Heart right ventricle (tissue), 16 donors: ENCODE measurements at regions not wholly inside any gene's neighbourhood (a gene's known extent, or its start where the extent isn't known, plus 50 kb on each side); places are given as distances from the start of the nearest gene placed in this dataset.
"Not testable (repeated sequence)": the region's sequence is repeated elsewhere in the genome, so short reads cannot be mapped to it uniquely, and the experiment has no call there.

Source experiments
- ATAC-seq, 8 donors: fragments of 200-7000 bp; cut with Tn5 transposase; one replicate each; pipeline ENCODE4 v1.9.1; 2020; ENCODE audit warnings: mild to moderate bottlenecking in 8 of 8, moderate library complexity in 8 of 8, moderate number of reproducible peaks in 1 of 8
- DNase-seq, 2 donors: peaks; one replicate each; pipeline ENCODE4 v3.0.0-alpha.2; 2020
- H3K27ac ChIP-seq, 10 donors: fragments of 200-600 bp; sonication (generic) in 2 of 10; one replicate each; pipeline versions ENCODE4 v1.5.0 to v1.8.0; 2020 to 2022; ENCODE audit warnings: mild to moderate bottlenecking in 3 of 10
- H3K27me3 ChIP-seq, 7 donors: fragments of 200-600 bp; one replicate each; pipeline ENCODE4 v1.8.0; 2021 to 2022; ENCODE audit warnings: mild to moderate bottlenecking in 2 of 7
- H3K36me3 ChIP-seq, 9 donors: fragments of 200-600 bp; sonication (generic) in 1 of 9; one replicate each; pipeline versions ENCODE4 v1.5.0 to v1.8.0; 2020 to 2022; ENCODE audit warnings: mild to moderate bottlenecking in 2 of 9
- H3K4me1 ChIP-seq, 9 donors: fragments of 200-600 bp; sonication (generic) in 1 of 9; one replicate each; pipeline versions ENCODE4 v1.5.0 to v1.8.0; 2020 to 2022; ENCODE audit warnings: mild to moderate bottlenecking in 4 of 9
- H3K4me3 ChIP-seq, 10 donors: fragments of 200-600 bp; sonication (generic) in 2 of 10; one replicate each; pipeline versions ENCODE4 v1.5.0 to v1.8.0; 2020 to 2022; ENCODE audit warnings: mild to moderate bottlenecking in 7 of 10, moderate library complexity in 2 of 10
- H3K9me3 ChIP-seq, 11 donors: fragments of 200-600 bp in 10 of 11; sonication (generic) in 2 of 11; one replicate each; pipeline versions ENCODE4 v1.5.0 to v1.8.0; 2013 to 2022; ENCODE audit warnings: mild to moderate bottlenecking in 2 of 11, control low read depth in 1 of 11, moderate library complexity in 1 of 11
- WGBS, 2 donors: extraction: QIAGEN DNeasy Blood & Tissue Kit; methylation state at CpG; one replicate each; pipeline ENCODE4 v1.1.7; 2013; ENCODE audit warnings: inconsistent platforms in 1 of 2; 5-methylcytosine and 5-hydroxymethylcytosine counted together
- intact Hi-C, 10 donors: fragments of 100-400 bp; cut with DNase I; formaldehyde crosslinking; loops; one replicate each; pipeline versions ENCODE4 v1.11.1 to v1.14.2; 2022
- TF ChIP-seq, protein P1 (sequence below), 9 donors: fragments of 200-600 bp; sonication (generic) in 2 of 9; IDR thresholded peaks; one replicate each; pipeline versions ENCODE4 v1.5.0 to v1.8.0; 2021 to 2022; ENCODE audit warnings: antibody characterized with exemption in 9 of 9, mild to moderate bottlenecking in 5 of 9, moderate library complexity in 1 of 9
- donor health status: Arrhythmogenic right ventricular cardiomyopathy.
- donor health status: ischemic (EF 13 %, LVEDD 7.1; RV severe dilation, severe dysfunction).
- donor health status: healthy with polysubstance abuse.
- donor health status: DM: no; HTN: yes; CAD: no.
- donor health status: DM: no; HTN: no; CAD: no.
- donor health status: ischemic (EF 25% LVEDD 6.9; RV normal size, moderate dysfunction).
- donor health status: ischemic (EF 25% LVEDD 5.7; RV mildly dilated, moderate dysfunction).
- donor health status: healthy.
- donor health status: DM: yes; HTN: yes; CAD: no.
- donor health status: Ischemic cardiomyopathy.
- donor health status: ischemic (EF 35%, LVEDD 5.7; RV mildly dilated, moderate dysfunction).
- donor health status: nonischemic (EF 11% LVEDD 7.7; RV severe dilation, severe dysfunction).
- donor health status: DM: yes; HTN: yes; CAD: no.
- donor health status: PGD.
- donor health status: ischemic (EF 29% LVEDD 5.4; RV normal size, mild dysfunction).
- donor health status: nonischemic (EF 23%, LVEDD 6.1; RV moderate dilation, normal function).

DNA sequence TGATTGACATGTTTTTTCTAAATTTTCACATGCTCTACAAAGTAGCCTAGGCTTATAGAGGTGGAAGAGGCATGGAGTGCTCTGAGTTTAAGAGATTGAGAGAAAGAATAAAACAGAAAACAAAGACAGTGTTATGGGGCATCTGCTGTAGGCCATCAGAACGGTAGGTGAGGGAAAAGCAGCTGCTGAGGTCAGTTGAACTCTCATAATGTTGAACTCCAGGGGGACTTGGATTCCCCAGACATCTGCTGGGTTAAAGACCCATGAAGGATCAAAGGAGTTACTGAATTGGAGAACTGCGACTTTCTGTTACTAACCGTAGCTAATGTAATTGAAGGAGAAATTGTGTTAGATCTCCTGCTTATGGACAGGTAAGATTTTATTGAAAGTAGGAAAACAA is 333.9 kb downstream of the TFAP2B start:
- no peak for ATAC-seq

DNA sequence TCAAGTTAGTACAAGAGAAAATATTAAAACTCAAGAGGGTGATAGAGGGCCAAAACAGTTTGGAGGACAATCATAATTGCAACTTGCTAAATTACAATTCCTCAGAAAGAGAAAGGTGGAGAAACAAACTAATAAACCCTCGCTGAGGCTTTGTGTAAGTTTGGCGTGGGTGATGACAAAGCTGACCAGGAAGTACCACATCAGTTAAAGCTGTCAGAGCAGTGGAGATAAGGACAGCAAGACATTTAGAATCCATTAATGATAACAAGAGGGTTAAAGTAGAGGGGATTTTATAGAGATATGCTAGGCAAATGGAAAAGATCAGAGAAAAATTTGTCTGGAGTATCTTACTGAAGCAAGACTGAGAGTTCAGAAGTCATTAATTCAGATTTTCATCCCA is 334.4 kb downstream of the TFAP2B start:
- Histone ChIP-seq H3K36me3 (no peaks in the 10 kb centered on the region), H3K9me3 (peaks cover 0 to 6% (median 0%) of the 10 kb centered on the region in 11 donors), H3K4me3 (no peak overlapping the region), H3K27me3 (no peaks in the 10 kb centered on the region), H3K4me1 (no peaks in the 10 kb centered on the region), H3K27ac (no peak overlapping the region)
- TF ChIP-seq, protein P1, sequence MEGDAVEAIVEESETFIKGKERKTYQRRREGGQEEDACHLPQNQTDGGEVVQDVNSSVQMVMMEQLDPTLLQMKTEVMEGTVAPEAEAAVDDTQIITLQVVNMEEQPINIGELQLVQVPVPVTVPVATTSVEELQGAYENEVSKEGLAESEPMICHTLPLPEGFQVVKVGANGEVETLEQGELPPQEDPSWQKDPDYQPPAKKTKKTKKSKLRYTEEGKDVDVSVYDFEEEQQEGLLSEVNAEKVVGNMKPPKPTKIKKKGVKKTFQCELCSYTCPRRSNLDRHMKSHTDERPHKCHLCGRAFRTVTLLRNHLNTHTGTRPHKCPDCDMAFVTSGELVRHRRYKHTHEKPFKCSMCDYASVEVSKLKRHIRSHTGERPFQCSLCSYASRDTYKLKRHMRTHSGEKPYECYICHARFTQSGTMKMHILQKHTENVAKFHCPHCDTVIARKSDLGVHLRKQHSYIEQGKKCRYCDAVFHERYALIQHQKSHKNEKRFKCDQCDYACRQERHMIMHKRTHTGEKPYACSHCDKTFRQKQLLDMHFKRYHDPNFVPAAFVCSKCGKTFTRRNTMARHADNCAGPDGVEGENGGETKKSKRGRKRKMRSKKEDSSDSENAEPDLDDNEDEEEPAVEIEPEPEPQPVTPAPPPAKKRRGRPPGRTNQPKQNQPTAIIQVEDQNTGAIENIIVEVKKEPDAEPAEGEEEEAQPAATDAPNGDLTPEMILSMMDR (IDR thresholded peaks at IDR 0.05), result no peak
- WGBS, 2 donors, result 16 to 19% methylated on average over 2 of the region's 2 CpGs
- no peak for ATAC-seq
- DNase-seq, result no peak
- intact Hi-C loops, result no loop called here

More for the DNA sequence above, 333.9 kb downstream of the TFAP2B start:
- peaks cover 0 to 5% (median 0%) of the 10 kb centered on the region in 11 donors for H3K9me3 ChIP-seq
- 49 to 57% methylated on average over 3 of the region's 3 CpGs for WGBS, 2 donors
- DNase-seq, result no peak
- no peaks in the 10 kb centered on the region for H3K4me1 ChIP-seq
- H3K36me3 ChIP-seq, result no peaks in the 10 kb centered on the region
- H3K27me3 ChIP-seq, result no peaks in the 10 kb centered on the region
- intact Hi-C loops, result no loop called here
- TF ChIP-seq, protein P1 (IDR thresholded peaks at IDR 0.05), result no peak
- H3K4me3 ChIP-seq, result no peak overlapping the region
- H3K27ac ChIP-seq, result no peak overlapping the region

DNA sequence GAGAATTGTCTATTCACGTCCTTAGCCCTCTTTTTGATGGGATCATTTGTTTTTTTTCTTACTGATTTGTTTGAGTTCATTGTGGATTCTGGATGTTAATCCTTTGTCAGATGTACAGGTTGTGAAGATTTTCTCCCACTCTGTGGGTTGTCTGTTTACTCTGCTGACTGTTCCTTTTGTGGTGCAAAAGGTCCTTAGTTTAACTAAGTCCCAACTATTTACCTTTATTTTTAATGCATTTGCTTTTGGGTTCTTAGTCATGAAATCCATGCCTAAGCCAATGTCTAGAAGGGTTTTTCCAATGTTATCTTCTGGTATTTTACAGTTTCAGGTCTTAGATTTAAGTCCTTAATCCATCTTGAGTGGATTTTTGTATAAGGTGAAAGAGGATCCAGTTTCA is 336.3 kb downstream of the TFAP2B start:
- peaks cover 0 to 17% (median 0%) of the 10 kb centered on the region in 11 donors for H3K9me3 ChIP-seq
- H3K4me1 ChIP-seq, H3K36me3 ChIP-seq, H3K27me3 ChIP-seq, intact Hi-C loops, ATAC-seq, DNase-seq, H3K27ac ChIP-seq, H3K4me3 ChIP-seq: not testable (repeated sequence)
- 74 to 76% methylated on average over 1 of the region's 1 CpG for WGBS, 2 donors

DNA sequence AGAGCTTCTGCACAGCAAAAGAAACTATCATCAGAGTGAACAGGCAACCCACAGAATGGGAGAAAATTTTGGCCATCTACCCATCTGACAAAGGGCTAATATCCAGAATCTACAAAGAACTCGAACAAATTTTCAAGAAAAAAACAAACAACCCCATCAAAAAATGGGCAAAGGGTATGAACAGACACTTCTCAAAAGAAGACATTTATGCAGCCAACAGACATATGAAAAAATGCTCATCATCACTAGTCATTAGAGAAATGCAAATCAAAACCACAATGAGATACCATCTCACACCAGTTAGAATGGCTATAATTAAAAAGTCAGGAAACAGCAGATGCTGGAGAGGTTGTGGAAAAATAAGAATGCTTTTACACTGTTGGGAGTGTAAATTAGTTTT is 340.6 kb downstream of the TFAP2B start:
- ATAC-seq, intact Hi-C loops, H3K36me3 ChIP-seq, H3K4me1 ChIP-seq, H3K27me3 ChIP-seq, DNase-seq, H3K27ac ChIP-seq, H3K4me3 ChIP-seq: not testable (repeated sequence)
- 39 to 52% methylated on average over 1 of the region's 1 CpG for WGBS, 2 donors
- peaks cover 0 to 20% (median 0%) of the 10 kb centered on the region in 11 donors for H3K9me3 ChIP-seq

DNA sequence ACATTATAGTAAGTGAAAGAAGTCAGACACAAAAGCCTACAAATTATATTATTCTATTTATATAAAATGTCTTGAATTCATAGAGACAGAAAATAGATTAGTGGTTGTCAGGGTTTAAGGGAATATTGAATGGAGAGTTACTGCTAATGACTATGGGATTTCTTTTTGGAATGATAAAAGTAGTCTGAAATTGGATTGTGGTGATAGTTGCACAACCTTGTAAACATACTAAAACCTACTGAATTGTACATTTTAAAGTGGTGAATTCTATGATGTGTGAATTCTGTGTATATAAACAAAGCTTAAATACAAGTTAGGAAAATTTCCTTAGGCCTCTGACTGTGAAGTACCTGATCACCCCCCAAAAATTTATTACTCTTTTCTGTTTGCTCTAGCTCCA is 343.1 kb downstream of the TFAP2B start:
- Histone ChIP-seq H3K9me3 (peaks cover 0 to 37% (median 5%) of the 10 kb centered on the region in 11 donors), H3K27me3 (no peaks in the 10 kb centered on the region), H3K36me3 (no peaks in the 10 kb centered on the region), H3K4me1 (no peaks in the 10 kb centered on the region), H3K4me3 (no peak overlapping the region), H3K27ac (no peak overlapping the region)
- TF ChIP-seq, protein P1 (IDR thresholded peaks at IDR 0.05), result no peak
- no peak for ATAC-seq
- intact Hi-C loops, result no loop called here
- no peak for DNase-seq
